HEK293T (cell line): ENCODE measurements at regions not wholly inside any gene's neighbourhood (a gene's known extent, or its start where the extent isn't known, plus 50 kb on each side); places are given as distances from the start of the nearest gene placed in this dataset.

Experiments
- BHLHE40 ChIP-seq: fragments of 450-650 bp; IDR thresholded peaks from 2 replicates; pipeline ENCODE4 v1.6.1; 2016; ENCODE audit warnings: mild to moderate bottlenecking, moderate library complexity, borderline replicate concordance
- ELF4 ChIP-seq: fragments of 450-650 bp; IDR thresholded peaks from 2 replicates; pipeline ENCODE4 v1.6.1; 2017; ENCODE audit warnings: antibody characterized with exemption
- FOXM1 ChIP-seq: fragments of 450-650 bp; IDR thresholded peaks from 2 replicates; pipeline ENCODE4 v1.6.1; 2017; ENCODE audit warnings: mild to moderate bottlenecking, borderline replicate concordance
- LEF1 ChIP-seq: fragments of 450-650 bp; IDR thresholded peaks from 2 replicates; pipeline ENCODE4 v1.6.1; 2017; ENCODE audit warnings: mild to moderate bottlenecking, borderline replicate concordance
- SP1 ChIP-seq: fragments of 450-650 bp; IDR thresholded peaks from 2 replicates; pipeline ENCODE4 v1.6.1; 2017
- SUZ12 ChIP-seq: fragments of 450-650 bp; IDR thresholded peaks from 2 replicates; pipeline ENCODE4 v1.6.1; 2016; ENCODE audit warnings: mild to moderate bottlenecking

DNA sequence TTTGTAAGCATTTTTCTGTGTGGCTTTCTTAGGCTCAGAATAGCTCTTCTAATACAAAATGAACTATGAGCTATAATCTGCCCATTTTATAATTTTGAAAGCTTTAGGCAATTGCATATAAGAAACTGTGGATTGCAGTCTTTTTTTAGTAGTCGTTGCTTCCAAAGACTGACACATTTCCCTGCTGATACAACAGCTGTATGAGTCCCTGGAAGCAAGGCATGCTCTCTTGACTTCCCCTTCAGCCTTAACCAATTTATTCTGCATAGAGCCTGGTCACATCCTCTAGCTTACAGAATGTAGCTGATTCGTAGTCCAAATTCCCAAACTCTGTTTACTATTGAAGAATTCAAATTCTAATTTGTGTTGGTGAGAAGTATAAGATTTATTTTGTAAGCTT, 155.3 kb upstream of the EYA4 start:
- TF ChIP-seq ELF4 = no peak
- TF ChIP-seq FOXM1 = no peak
- no peak for TF ChIP-seq BHLHE40
- no peak for TF ChIP-seq LEF1
- TF ChIP-seq SP1 = no peak
- TF ChIP-seq SUZ12 = no peak
